ENCODE measurements at regions not wholly inside any gene's neighbourhood (a gene's known extent, or its start where the extent isn't known, plus 50 kb on each side); places are given as distances from the start of the nearest gene placed in this dataset.

- TF ChIP-seq POLR2AphosphoS5 (IDR thresholded peaks at IDR 0.05; ENCODE audit: low read depth) (no peak), SPI1 (IDR thresholded peaks at IDR 0.05; ENCODE audit: borderline replicate concordance, low read depth) (no peak)
- no peak for DNase-seq (ENCODE audit: low read depth in 1 of 2, low spot score in 1 of 2)
Observed at GRCh38 chr6:134442073-134442472, 124.2 kb upstream of the SGK1 start.

GRCh38 chr6:134438837-134439236 is 120.9 kb upstream of the SGK1 start:
- no peak for DNase-seq (ENCODE audit: low read depth in 1 of 2, low spot score in 1 of 2)

More at GRCh38 chr6:134442073-134442472, 124.2 kb upstream of the SGK1 start:
- no peak overlapping the region for H3K4me3 ChIP-seq (replicated peaks; ENCODE audit: insufficient read depth, low read length)
- no peak overlapping the region for H3K27ac ChIP-seq (replicated peaks)
- no peaks in the 10 kb centered on the region for H3K27me3 ChIP-seq (ENCODE audit: insufficient read depth, poor library complexity, severe bottlenecking)

GRCh38 chr6:134437376-134437775 is 119.5 kb upstream of the SGK1 start:
- DNase-seq (ENCODE audit: low read depth in 1 of 2, low spot score in 1 of 2), result peak in 1 of 2 experiments; percentile 18
- Histone ChIP-seq H3K27me3 (ENCODE audit: insufficient read depth, poor library complexity, severe bottlenecking) (no peaks in the 10 kb centered on the region), H3K27ac (replicated peaks) (no peak overlapping the region), H3K4me3 (replicated peaks; ENCODE audit: insufficient read depth, low read length) (no peak overlapping the region)
- TF ChIP-seq POLR2AphosphoS5 (IDR thresholded peaks at IDR 0.05; ENCODE audit: low read depth), result no peak
- no peak for TF ChIP-seq SPI1 (IDR thresholded peaks at IDR 0.05; ENCODE audit: borderline replicate concordance, low read depth)
- no peak for TF ChIP-seq GABPA (IDR thresholded peaks at IDR 0.05; ENCODE audit: low read depth)
- no peak for TF ChIP-seq REST (IDR thresholded peaks at IDR 0.05; ENCODE audit: insufficient replicate concordance, low read depth)
- no peak for TF ChIP-seq CTCF (IDR thresholded peaks at IDR 0.05; ENCODE audit: insufficient read depth, low read length)

More at GRCh38 chr6:134438837-134439236, 120.9 kb upstream of the SGK1 start:
- Histone ChIP-seq H3K27me3 (ENCODE audit: insufficient read depth, poor library complexity, severe bottlenecking) (no peaks in the 10 kb centered on the region), H3K4me3 (replicated peaks; ENCODE audit: insufficient read depth, low read length) (no peak overlapping the region), H3K27ac (replicated peaks) (no peak overlapping the region)
- no peak for TF ChIP-seq CTCF (IDR thresholded peaks at IDR 0.05; ENCODE audit: insufficient read depth, low read length)
- no peak for TF ChIP-seq POLR2AphosphoS5 (IDR thresholded peaks at IDR 0.05; ENCODE audit: low read depth)
- no peak for TF ChIP-seq GABPA (IDR thresholded peaks at IDR 0.05; ENCODE audit: low read depth)
- TF ChIP-seq SPI1 (IDR thresholded peaks at IDR 0.05; ENCODE audit: borderline replicate concordance, low read depth), result no peak
- no peak for TF ChIP-seq REST (IDR thresholded peaks at IDR 0.05; ENCODE audit: insufficient replicate concordance, low read depth)

GRCh38 chr6:134436950-134437349 is 119.0 kb upstream of the SGK1 start:
- Histone ChIP-seq H3K4me3 (replicated peaks; ENCODE audit: insufficient read depth, low read length) (no peak overlapping the region), H3K27me3 (ENCODE audit: insufficient read depth, poor library complexity, severe bottlenecking) (no peaks in the 10 kb centered on the region), H3K27ac (replicated peaks) (no peak overlapping the region)
- TF ChIP-seq REST (IDR thresholded peaks at IDR 0.05; ENCODE audit: insufficient replicate concordance, low read depth) (no peak), POLR2AphosphoS5 (IDR thresholded peaks at IDR 0.05; ENCODE audit: low read depth) (no peak), SPI1 (IDR thresholded peaks at IDR 0.05; ENCODE audit: borderline replicate concordance, low read depth) (no peak), CTCF (IDR thresholded peaks at IDR 0.05; ENCODE audit: insufficient read depth, low read length) (no peak), GABPA (IDR thresholded peaks at IDR 0.05; ENCODE audit: low read depth) (no peak)
- DNase-seq (ENCODE audit: low read depth in 1 of 2, low spot score in 1 of 2), result no peak

Data from HL-60 (cell line).